Stimulated activated CD4-positive, alpha-beta T cell treated with anti-CD3 and anti-CD28 coated beads, Interleukin-1b, Interleukin-23, amount 100 ng/mL, for 48 hours (primary cell): ENCODE measurements at regions not wholly inside any gene's neighbourhood (a gene's known extent, or its start where the extent isn't known, plus 50 kb on each side); places are given as distances from the start of the nearest gene placed in this dataset.
"Not testable (repeated sequence)": the region's sequence is repeated elsewhere in the genome, so short reads cannot be mapped to it uniquely, and the experiment has no call there.

ENCODE experiments used
- DNase-seq: peaks from one replicate; pipeline ENCODE4 v3.0.0-alpha.2; 2020

GRCh38 chr14:25431211-25432076 lies 381.5 kb upstream of the STXBP6 start:
- DNase-seq, result no peak

- DNase-seq, result no peak
These were observed 380.9 kb upstream of the STXBP6 start for GRCh38 chr14:25430808-25431207.

GRCh38 chr14:25412998-25413397 lies 363.1 kb upstream of the STXBP6 start:
- DNase-seq, result no peak

- DNase-seq, result no peak
These were observed 362.1 kb upstream of the STXBP6 start for GRCh38 chr14:25411781-25412757.

DNA sequence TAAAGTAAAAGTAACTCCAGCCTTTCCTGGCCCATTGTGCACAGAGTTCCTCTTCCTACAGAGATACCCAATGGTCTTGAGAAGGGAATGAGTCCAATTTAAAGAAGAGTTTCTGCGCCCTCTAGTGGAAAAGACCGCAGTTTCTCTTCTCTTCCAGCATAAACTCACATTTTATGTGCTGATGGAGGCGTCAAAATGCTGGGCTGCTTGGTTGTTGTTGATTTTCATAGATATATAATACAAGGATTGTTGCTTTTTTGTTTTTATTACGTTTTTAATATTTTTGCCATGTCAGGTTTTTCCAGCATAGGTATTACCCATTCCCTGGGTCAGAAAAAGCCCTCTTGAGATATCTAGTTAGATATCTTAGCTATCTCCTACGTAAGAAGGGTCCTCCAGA lies 356.9 kb upstream of the STXBP6 start:
- no peak for DNase-seq

DNA sequence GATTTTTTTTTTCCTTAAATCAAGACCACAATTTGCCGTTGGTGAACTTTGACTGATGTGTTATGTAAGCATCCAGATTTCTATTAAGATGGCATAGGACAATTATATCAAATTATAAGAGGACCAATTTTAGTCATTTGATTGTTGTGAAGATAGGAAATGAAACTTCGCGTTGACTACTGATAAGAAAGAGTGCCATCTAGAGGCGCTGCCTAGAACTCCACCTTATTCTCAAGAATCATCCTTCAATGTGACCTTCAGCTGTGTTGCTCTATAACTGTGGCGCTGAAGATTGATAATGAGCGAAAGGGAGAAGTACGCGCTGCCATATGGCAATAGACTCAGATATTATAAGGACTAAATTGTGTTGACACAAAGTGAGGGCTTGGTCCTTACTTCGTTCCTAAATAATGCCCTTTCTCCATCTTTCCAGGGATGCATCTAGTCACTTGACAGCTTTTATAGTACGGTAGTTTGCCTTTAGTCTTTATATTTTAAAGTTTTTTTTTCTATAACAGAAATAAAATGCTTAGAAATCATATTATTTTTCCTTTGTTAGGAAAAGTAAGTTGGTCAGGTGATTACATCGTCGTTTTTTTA lies 350.8 kb upstream of the STXBP6 start:
- DNase-seq, result peak; percentile 8

DNA sequence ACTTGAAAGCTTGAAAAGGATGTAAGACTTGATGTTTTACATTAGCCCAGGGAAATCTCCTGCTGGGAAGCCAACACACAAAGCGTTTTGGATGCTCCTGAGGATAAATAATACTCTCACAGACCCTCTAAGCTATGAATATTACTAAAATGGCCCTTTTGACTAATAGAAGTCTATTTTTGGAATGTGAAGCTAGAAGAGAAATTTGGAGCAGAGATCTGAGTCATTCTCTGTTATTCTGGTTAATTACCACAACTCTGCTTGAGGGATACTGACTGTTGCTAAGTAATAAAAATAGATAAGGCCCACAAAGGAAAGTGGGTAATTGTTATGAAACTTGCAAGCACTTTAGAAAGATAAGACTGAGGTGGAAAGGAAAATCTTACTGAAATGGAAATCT lies 346.2 kb upstream of the STXBP6 start:
- no peak for DNase-seq

- no peak for DNase-seq
These were observed 344.9 kb upstream of the STXBP6 start for GRCh38 chr14:25394791-25395391.

DNA sequence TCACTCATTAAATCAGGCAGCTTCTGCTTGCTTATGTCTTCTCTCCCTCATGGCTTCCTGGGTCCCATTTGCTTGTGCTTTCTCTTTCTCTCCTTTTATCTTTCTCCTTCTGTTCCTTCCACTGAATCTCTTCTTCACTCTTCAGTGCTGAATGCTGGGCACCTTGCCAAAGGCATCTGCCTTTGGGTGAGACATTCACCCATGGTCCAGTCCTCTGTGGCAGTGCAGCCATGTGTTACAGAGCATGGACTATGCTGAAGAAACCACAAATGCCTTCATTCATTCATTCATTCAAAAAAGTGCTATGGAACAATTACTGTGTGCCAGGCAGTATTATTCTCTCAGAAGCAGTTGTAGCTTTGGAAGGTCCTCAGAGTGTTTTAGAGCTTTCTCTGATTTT lies 344.4 kb upstream of the STXBP6 start:
- no peak for DNase-seq

DNA sequence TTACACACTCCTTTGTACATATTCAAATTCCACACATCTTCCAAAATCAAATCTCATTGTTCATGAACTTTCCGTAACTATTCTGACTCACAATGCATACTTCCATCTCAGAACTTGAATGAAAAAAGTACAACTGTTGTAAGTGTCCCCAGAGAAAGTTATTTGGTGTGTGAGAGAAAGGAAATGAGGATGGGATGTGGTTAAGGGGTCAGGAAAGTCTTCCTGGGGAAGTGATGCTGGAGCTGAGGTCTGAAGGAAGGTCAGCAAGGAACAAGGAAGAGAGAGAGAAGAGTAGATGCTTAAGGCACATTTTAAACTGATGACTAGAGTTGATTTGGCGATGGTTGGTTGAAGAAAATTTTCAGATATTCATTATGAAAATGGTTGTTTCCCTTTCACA lies 340.0 kb upstream of the STXBP6 start:
- DNase-seq, result no peak

DNA sequence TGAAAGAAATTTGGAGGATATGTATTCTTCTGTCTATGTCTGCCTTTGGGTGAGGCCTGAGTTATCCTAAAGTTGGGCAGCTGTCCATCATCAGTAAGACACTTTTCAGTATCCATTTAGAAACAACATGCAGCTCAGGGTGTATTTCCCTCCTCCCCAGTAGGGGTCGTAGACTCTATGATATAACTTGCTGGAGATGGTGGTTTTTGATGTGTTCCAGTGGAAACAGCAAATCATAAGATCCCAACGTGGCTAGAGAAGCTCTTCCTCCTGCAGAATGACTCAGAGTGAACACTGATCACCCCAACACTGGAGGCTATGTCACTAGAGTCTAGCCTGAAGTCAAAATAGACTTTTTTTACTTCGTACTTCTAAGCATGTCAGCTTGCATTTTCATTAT lies 331.6 kb upstream of the STXBP6 start:
- DNase-seq, result no peak

GRCh38 chr14:25375639-25376038 lies 325.7 kb upstream of the STXBP6 start:
- DNase-seq, result no peak

DNA sequence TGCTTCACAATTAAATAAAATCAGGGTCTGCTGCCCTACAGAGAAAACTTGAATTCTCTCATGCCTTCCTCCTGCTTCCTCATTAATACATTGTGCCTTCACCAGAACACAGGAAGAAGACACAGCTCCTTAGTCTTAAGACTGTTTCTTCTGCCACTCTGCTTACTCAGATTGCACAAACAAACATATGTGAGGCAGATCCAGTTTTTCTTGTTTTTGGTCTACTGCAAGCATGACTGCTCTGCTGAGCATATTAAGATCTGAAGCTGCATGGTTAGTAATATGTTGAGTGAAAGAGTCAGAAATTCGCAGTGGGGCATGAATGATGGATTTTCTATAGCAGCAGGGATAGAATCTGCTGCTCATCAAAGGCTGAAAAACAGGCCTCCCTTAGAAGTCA lies 321.1 kb upstream of the STXBP6 start:
- DNase-seq, result no peak

- not testable (repeated sequence) for DNase-seq
These were observed 320.1 kb upstream of the STXBP6 start for GRCh38 chr14:25370057-25370456.

DNA sequence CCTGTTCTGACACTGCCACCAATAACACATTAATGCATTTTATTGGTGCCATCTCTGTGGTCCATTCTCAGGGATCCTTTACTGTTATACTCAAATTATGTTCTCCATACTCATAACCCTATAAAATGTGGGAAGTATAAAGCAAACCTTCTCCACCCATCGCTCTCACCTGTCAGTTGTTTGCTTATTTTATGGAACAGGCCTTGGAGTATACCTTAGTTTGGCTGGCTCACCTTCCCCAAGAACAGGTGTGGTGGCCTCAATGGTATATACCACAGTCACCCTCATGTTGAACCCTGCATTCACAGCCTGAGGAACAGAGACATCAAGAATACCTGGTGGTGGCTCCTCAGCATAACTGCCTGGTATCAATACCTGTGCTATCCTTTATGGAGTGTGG lies 308.4 kb upstream of the STXBP6 start:
- DNase-seq, result no peak

GRCh38 chr14:25351269-25351668 lies 301.3 kb upstream of the STXBP6 start:
- DNase-seq, result no peak

DNA sequence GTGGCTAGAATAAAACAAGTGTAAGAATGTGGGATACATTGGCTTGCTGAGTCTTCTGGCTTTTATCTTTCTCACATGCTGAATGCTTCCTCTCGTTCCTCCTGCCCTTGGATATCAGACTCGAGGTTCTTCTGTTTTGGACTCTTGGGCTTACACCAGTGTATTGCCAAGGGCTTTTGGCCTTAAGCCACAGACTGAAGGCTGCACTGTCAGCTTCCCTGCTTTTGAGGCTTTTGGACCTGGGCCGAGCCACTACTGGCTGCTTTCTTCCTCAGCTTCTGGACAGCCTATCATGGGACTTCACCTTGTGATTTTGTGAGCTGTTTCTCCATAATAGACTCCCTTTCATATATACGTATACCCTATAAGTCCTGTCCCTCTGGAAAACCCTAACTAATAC lies 300.9 kb upstream of the STXBP6 start:
- DNase-seq, result no peak

DNA sequence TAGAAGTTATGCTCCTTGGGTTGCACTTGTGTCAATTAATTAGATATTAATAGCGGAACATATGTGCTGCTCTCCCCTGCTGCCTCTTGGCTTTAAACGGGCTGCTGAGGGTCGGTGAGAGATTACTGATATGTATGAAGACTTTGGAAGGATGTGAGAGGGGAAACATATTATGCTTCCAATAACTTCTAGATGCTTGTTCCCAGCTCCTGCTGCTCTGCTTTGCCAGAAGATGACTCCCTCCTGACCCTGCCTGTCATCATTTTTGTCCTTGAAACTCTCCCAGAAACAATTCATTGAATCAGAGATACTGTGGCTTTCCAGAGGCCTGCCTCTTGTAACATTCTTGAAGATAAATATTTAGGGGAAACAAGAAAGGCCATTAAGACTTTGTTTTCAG lies 300.1 kb upstream of the STXBP6 start:
- no peak for DNase-seq

GRCh38 chr14:25349269-25349668 lies 299.3 kb upstream of the STXBP6 start:
- no peak for DNase-seq

- DNase-seq, result no peak
These were observed 290.9 kb upstream of the STXBP6 start for GRCh38 chr14:25340882-25341281.

GRCh38 chr14:25322784-25323183 lies 272.8 kb upstream of the STXBP6 start:
- DNase-seq, result no peak

GRCh38 chr14:25316007-25316406 lies 266.1 kb upstream of the STXBP6 start:
- not testable (repeated sequence) for DNase-seq

GRCh38 chr14:25308244-25308643 lies 258.3 kb upstream of the STXBP6 start:
- no peak for DNase-seq
